Mammary epithelial cell (primary cell): ENCODE measurements at regions not wholly inside any gene's neighbourhood (a gene's known extent, or its start where the extent isn't known, plus 50 kb on each side); places are given as distances from the start of the nearest gene placed in this dataset.

ENCODE experiments used
- EZH2 ChIP-seq: IDR thresholded peaks from 2 replicates; pipeline ENCODE4 v1.6.1; 2012; ENCODE audit warnings: low read length, inconsistent platforms, borderline replicate concordance
- TF ChIP-seq, protein P1 (sequence below), 2 donors: IDR thresholded peaks in 1 of 2; conservative IDR thresholded peaks in 1 of 2; 2 replicates each; pipeline ENCODE4 v1.5.1; 2011 to 2012; ENCODE audit warnings: inconsistent platforms in 2 of 2, low read length in 2 of 2, mild to moderate bottlenecking in 2 of 2, control low read depth in 1 of 2, low read depth in 1 of 2; ENCODE audit not compliant: insufficient read depth in 1 of 2; ENCODE audit errors: extremely low read depth in 1 of 2

DNA sequence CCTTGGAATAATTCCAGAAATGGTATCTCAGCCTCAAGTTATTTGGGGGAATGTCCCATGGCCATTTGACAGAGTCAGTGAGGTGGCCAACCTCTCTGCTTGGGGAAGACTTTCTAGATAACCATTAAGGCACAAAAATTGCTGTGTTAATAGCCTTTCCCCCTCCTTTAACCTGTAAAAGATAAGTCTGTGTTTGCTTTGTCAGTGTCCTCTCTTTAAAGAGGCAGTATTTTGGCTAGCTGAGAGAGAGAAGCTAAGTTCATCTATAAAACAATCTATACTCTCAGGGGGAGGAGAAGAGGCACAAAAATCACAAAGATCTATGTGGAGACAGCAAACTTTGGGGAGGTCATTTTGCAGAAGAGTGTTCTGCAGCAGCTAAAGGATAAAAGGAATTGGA, 72.1 kb downstream of the PLCE1 start:
- TF ChIP-seq, protein P1, sequence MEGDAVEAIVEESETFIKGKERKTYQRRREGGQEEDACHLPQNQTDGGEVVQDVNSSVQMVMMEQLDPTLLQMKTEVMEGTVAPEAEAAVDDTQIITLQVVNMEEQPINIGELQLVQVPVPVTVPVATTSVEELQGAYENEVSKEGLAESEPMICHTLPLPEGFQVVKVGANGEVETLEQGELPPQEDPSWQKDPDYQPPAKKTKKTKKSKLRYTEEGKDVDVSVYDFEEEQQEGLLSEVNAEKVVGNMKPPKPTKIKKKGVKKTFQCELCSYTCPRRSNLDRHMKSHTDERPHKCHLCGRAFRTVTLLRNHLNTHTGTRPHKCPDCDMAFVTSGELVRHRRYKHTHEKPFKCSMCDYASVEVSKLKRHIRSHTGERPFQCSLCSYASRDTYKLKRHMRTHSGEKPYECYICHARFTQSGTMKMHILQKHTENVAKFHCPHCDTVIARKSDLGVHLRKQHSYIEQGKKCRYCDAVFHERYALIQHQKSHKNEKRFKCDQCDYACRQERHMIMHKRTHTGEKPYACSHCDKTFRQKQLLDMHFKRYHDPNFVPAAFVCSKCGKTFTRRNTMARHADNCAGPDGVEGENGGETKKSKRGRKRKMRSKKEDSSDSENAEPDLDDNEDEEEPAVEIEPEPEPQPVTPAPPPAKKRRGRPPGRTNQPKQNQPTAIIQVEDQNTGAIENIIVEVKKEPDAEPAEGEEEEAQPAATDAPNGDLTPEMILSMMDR (conservative IDR thresholded peaks at IDR 0.05 in 1 of 2, IDR thresholded peaks at IDR 0.05 in 1 of 2; ENCODE audit: extremely low read depth in 1 of 2, insufficient read depth in 1 of 2, low read depth in 1 of 2, low read length in 2 of 2): no peak
- TF ChIP-seq EZH2: no peak
